ENCODE measurements at regions not wholly inside any gene's neighbourhood (a gene's known extent, or its start where the extent isn't known, plus 50 kb on each side); places are given as distances from the start of the nearest gene placed in this dataset.

GRCh38 chr20:22006306-22006705, 300.8 kb downstream of the PAX1 start:
- intact Hi-C loops (cut with micrococcal nuclease; ENCODE audit: unreplicated experiment) = no loop called here
- no peaks in the 10 kb centered on the region for H3K9me3 ChIP-seq (ENCODE audit: insufficient read depth, low read depth)
- POLR2A ChIA-PET (ENCODE audit: unreplicated experiment) = no interaction called here
- no peaks in the 10 kb centered on the region for H3K4me1 ChIP-seq (replicated peaks; ENCODE audit: insufficient read depth)
- no peaks in the 10 kb centered on the region for H3F3A ChIP-seq (ENCODE audit: insufficient read depth, low read depth)
- no peaks in the 10 kb centered on the region for H4K20me1 ChIP-seq (ENCODE audit: insufficient read depth)
- no peak for TF ChIP-seq EZH2 (IDR thresholded peaks at IDR 0.05; ENCODE audit: low read depth)
- TF ChIP-seq CTCF (conservative IDR thresholded peaks at IDR 0.05) = no peak
- CTCF ChIA-PET = no interaction called here
- H3K4me2 ChIP-seq = no peak overlapping the region
- BruUV-seq (replicated peaks) = no TSS peak
- H3K36me3 ChIP-seq (ENCODE audit: low read depth) = no peaks in the 10 kb centered on the region
- H3K27me3 ChIP-seq (ENCODE audit: insufficient read depth, low read depth) = peaks cover 7% of the 10 kb centered on the region; the same call in 1 of the 2 replicates
- H3K9me2 ChIP-seq (ENCODE audit: insufficient read depth) = no peaks in the 10 kb centered on the region
- DNase-seq = no peak
- H2AFZ ChIP-seq = no peak overlapping the region
- no peak overlapping the region for H3K27ac ChIP-seq
- H3K79me2 ChIP-seq (ENCODE audit: low read depth) = no peaks in the 10 kb centered on the region
- no peak overlapping the region for H3K4me3 ChIP-seq

- Histone ChIP-seq H3K36me3 (ENCODE audit: low read depth) (no peaks in the 10 kb centered on the region), H3K27ac (no peak overlapping the region), H3K4me2 (no peak overlapping the region), H3F3A (ENCODE audit: insufficient read depth, low read depth) (no peaks in the 10 kb centered on the region), H4K20me1 (ENCODE audit: insufficient read depth) (no peaks in the 10 kb centered on the region), H3K4me1 (replicated peaks; ENCODE audit: insufficient read depth) (no peaks in the 10 kb centered on the region), H2AFZ (no peak overlapping the region), H3K4me3 (no peak overlapping the region), H3K27me3 (ENCODE audit: insufficient read depth, low read depth) (peaks cover 6% of the 10 kb centered on the region; the same call in 1 of the 2 replicates), H3K79me2 (ENCODE audit: low read depth) (no peaks in the 10 kb centered on the region), H3K9me2 (ENCODE audit: insufficient read depth) (no peaks in the 10 kb centered on the region), H3K9me3 (ENCODE audit: insufficient read depth, low read depth) (no peaks in the 10 kb centered on the region)
- TF ChIP-seq EZH2 (IDR thresholded peaks at IDR 0.05; ENCODE audit: low read depth) (no peak), CTCF (conservative IDR thresholded peaks at IDR 0.05) (no peak)
- ChIA-PET CTCF (no interaction called here), POLR2A (ENCODE audit: unreplicated experiment) (no interaction called here)
- no peak for DNase-seq
- intact Hi-C loops (cut with micrococcal nuclease; ENCODE audit: unreplicated experiment) = no loop called here
- no TSS peak for BruUV-seq (replicated peaks)
Observed at GRCh38 chr20:22005535-22005934, 300.1 kb downstream of the PAX1 start.

GRCh38 chr20:22004946-22005345, 299.5 kb downstream of the PAX1 start:
- H4K20me1 ChIP-seq (ENCODE audit: insufficient read depth) = no peaks in the 10 kb centered on the region
- H3F3A ChIP-seq (ENCODE audit: insufficient read depth, low read depth) = no peaks in the 10 kb centered on the region
- no peaks in the 10 kb centered on the region for H3K9me2 ChIP-seq (ENCODE audit: insufficient read depth)
- H3K27me3 ChIP-seq (ENCODE audit: insufficient read depth, low read depth) = no peaks in the 10 kb centered on the region
- ChIA-PET CTCF (no interaction called here), POLR2A (ENCODE audit: unreplicated experiment) (no interaction called here)
- no TSS peak for BruUV-seq (replicated peaks)
- no peaks in the 10 kb centered on the region for H3K4me1 ChIP-seq (replicated peaks; ENCODE audit: insufficient read depth)
- no peak overlapping the region for H2AFZ ChIP-seq
- H3K9me3 ChIP-seq (ENCODE audit: insufficient read depth, low read depth) = no peaks in the 10 kb centered on the region
- intact Hi-C loops (cut with micrococcal nuclease; ENCODE audit: unreplicated experiment) = no loop called here
- no peaks in the 10 kb centered on the region for H3K79me2 ChIP-seq (ENCODE audit: low read depth)
- DNase-seq = no peak
- H3K27ac ChIP-seq = no peak overlapping the region
- TF ChIP-seq CTCF (conservative IDR thresholded peaks at IDR 0.05) = no peak
- TF ChIP-seq EZH2 (IDR thresholded peaks at IDR 0.05; ENCODE audit: low read depth) = no peak
- H3K36me3 ChIP-seq (ENCODE audit: low read depth) = no peaks in the 10 kb centered on the region
- H3K4me3 ChIP-seq = no peak overlapping the region
- no peak overlapping the region for H3K4me2 ChIP-seq
